MM.1S (cell line): ENCODE measurements at regions not wholly inside any gene's neighbourhood (a gene's known extent, or its start where the extent isn't known, plus 50 kb on each side); places are given as distances from the start of the nearest gene placed in this dataset.

Experiments
- EZH2 ChIP-seq: fragments of 300-600 bp; sonication (generic); optimal IDR thresholded peaks from 2 replicates; pipeline ENCODE3; 2017; ENCODE audit warnings: low read depth, mild to moderate bottlenecking, antibody characterized with exemption, low read length, mixed read lengths
- EZH2phosphoT487 ChIP-seq: fragments of 300-600 bp; sonication (generic); IDR thresholded peaks from 2 replicates; pipeline ENCODE4 v1.6.1; 2018; ENCODE audit warnings: antibody characterized with exemption, low read length
- TF ChIP-seq, protein P1 (sequence below): fragments of 300-600 bp; sonication (generic); IDR thresholded peaks from 2 replicates; pipeline ENCODE4 v1.5.1; 2016; ENCODE audit warnings: antibody characterized with exemption, low read length, mixed read lengths

DNA sequence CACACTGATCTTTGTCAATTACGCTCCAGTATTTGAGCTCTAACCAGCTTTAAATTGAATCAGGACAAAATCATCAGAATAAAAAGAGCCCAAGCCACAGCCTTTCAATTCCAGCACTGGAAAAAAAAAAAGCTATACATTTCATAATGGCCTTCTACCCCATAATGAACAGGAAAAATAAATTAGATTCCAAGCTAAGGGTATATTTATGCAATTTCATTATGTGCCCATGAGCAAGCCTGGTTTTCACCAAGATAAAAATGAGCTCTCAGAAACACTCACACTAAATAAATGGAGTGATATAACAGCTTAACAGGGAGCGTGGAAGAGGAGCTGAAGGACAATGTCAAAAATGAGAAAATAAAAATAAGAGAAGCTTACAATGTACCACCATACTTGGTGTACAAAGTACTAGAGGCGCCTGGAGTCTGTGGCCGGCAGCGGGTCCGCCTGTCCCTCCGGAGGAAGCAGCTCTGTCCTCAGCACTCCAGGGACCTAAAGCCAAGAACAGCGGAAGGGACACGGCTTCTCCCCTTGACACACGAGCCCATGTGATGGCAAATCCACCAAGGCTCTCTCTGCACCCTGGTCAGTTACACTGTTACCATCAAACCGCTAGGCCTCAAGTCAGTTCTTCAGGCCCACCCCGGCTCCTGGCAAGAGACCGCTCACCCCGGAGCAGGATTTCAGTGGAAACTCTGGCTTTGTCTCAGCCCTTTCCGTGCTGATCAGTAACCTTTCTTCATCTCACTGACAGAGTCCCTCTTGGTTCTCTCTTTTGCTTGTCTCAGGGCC is 69.6 kb downstream of the RBFOX3 start:
- no peak for TF ChIP-seq EZH2phosphoT487
- TF ChIP-seq, protein P1, sequence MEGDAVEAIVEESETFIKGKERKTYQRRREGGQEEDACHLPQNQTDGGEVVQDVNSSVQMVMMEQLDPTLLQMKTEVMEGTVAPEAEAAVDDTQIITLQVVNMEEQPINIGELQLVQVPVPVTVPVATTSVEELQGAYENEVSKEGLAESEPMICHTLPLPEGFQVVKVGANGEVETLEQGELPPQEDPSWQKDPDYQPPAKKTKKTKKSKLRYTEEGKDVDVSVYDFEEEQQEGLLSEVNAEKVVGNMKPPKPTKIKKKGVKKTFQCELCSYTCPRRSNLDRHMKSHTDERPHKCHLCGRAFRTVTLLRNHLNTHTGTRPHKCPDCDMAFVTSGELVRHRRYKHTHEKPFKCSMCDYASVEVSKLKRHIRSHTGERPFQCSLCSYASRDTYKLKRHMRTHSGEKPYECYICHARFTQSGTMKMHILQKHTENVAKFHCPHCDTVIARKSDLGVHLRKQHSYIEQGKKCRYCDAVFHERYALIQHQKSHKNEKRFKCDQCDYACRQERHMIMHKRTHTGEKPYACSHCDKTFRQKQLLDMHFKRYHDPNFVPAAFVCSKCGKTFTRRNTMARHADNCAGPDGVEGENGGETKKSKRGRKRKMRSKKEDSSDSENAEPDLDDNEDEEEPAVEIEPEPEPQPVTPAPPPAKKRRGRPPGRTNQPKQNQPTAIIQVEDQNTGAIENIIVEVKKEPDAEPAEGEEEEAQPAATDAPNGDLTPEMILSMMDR: no peak
- no peak for TF ChIP-seq EZH2
